H9 (cell line): ENCODE measurements at regions not wholly inside any gene's neighbourhood (a gene's known extent, or its start where the extent isn't known, plus 50 kb on each side); places are given as distances from the start of the nearest gene placed in this dataset.

ENCODE experiments used
- DNase-seq: peaks from one replicate; pipeline ENCODE4 v3.0.0-alpha.2; 2017
- H2AFZ ChIP-seq: one replicate; pipeline ENCODE4 v1.6.1; 2013; ENCODE audit warnings: mild to moderate bottlenecking, low read length, control low read depth, moderate library complexity
- H2AK5ac ChIP-seq: 2 replicates; pipeline ENCODE4 v1.6.1; 2013; ENCODE audit warnings: low read length, control low read depth, mixed read lengths; ENCODE audit not compliant: insufficient read length
- H2BK120ac ChIP-seq: one replicate; pipeline ENCODE4 v1.6.1; 2013; ENCODE audit warnings: low read depth, mild to moderate bottlenecking, low read length, control low read depth, inconsistent platforms; ENCODE audit not compliant: poor library complexity, severe bottlenecking
- H2BK12ac ChIP-seq: 2 replicates; pipeline ENCODE4 v1.6.1; 2013; ENCODE audit warnings: low read length, control low read depth, mixed read lengths, low read depth; ENCODE audit not compliant: insufficient read length
- H2BK15ac ChIP-seq: 2 replicates; pipeline ENCODE4 v1.6.1; 2013; ENCODE audit warnings: low read depth, low read length, control low read depth
- H2BK20ac ChIP-seq: one replicate; pipeline ENCODE4 v1.6.1; 2013; ENCODE audit warnings: low read depth, mild to moderate bottlenecking, low read length, control low read depth, inconsistent platforms; ENCODE audit not compliant: poor library complexity, severe bottlenecking
- H2BK5ac ChIP-seq: 2 replicates; pipeline ENCODE4 v1.6.1; 2013; ENCODE audit warnings: low read length, control low read depth, mixed read lengths; ENCODE audit not compliant: insufficient read length
- H3K14ac ChIP-seq: 2 replicates; pipeline ENCODE4 v1.6.1; 2013; ENCODE audit warnings: low read length, control low read depth; ENCODE audit not compliant: insufficient read depth
- H3K18ac ChIP-seq: 2 replicates; pipeline ENCODE4 v1.6.1; 2013; ENCODE audit warnings: low read depth, mild to moderate bottlenecking, mixed read lengths, low read length, control low read depth; ENCODE audit not compliant: insufficient read length
- H3K23ac ChIP-seq: 2 replicates; pipeline ENCODE4 v1.6.1; 2013; ENCODE audit warnings: low read length, control low read depth, mixed read lengths, low read depth; ENCODE audit not compliant: insufficient read length
- H3K23me2 ChIP-seq: 2 replicates; pipeline ENCODE4 v1.6.1; 2013; ENCODE audit warnings: low read depth, mild to moderate bottlenecking, mixed read lengths, low read length, control low read depth; ENCODE audit not compliant: insufficient read length, poor library complexity, severe bottlenecking
- H3K27ac ChIP-seq: 2 replicates; pipeline ENCODE4 v1.5.1; 2013; ENCODE audit warnings: low read length, control low read depth, mixed read lengths, low read depth; ENCODE audit not compliant: insufficient read length
- H3K27me3 ChIP-seq: 2 replicates; pipeline ENCODE4 v1.6.1; 2013; ENCODE audit warnings: low read length, control low read depth, inconsistent platforms; ENCODE audit not compliant: insufficient read depth
- H3K4ac ChIP-seq: 2 replicates; pipeline ENCODE4 v1.6.1; 2013; ENCODE audit warnings: low read depth, mild to moderate bottlenecking, control low read depth, inconsistent platforms, low read length, moderate library complexity
- H3K4me1 ChIP-seq: 2 replicates; pipeline ENCODE4 v1.6.1; 2013; ENCODE audit warnings: low read length, control low read depth, inconsistent platforms; ENCODE audit not compliant: insufficient read depth
- H3K4me2 ChIP-seq: 2 replicates; pipeline ENCODE4 v1.6.1; 2013; ENCODE audit warnings: low read length, control low read depth, mixed read lengths; ENCODE audit not compliant: insufficient read length, insufficient read depth
- H3K56ac ChIP-seq: 2 replicates; pipeline ENCODE4 v1.6.1; 2013; ENCODE audit warnings: low read depth, mild to moderate bottlenecking, mixed read lengths, low read length, control low read depth; ENCODE audit not compliant: insufficient read length
- H3K79me1 ChIP-seq: 2 replicates; pipeline ENCODE4 v1.6.1; 2013; ENCODE audit warnings: low read depth, mild to moderate bottlenecking, moderate library complexity, low read length, control low read depth, inconsistent platforms; ENCODE audit not compliant: insufficient read depth, poor library complexity, severe bottlenecking
- H3K79me2 ChIP-seq: 2 replicates; pipeline ENCODE4 v1.6.1; 2013; ENCODE audit warnings: low read length, control low read depth, inconsistent platforms; ENCODE audit not compliant: insufficient read depth
- H3K9ac ChIP-seq: 2 replicates; pipeline ENCODE4 v1.6.1; 2013; ENCODE audit warnings: low read length, control low read depth, mixed read lengths; ENCODE audit not compliant: insufficient read length; ENCODE audit errors: extremely low read depth
- H3K9me3 ChIP-seq: one replicate; pipeline ENCODE4 v1.6.1; 2013; ENCODE audit warnings: low read depth, low read length, inconsistent platforms; ENCODE audit not compliant: control insufficient read depth
- H3T11ph ChIP-seq: one replicate; pipeline ENCODE4 v1.6.1; 2013; ENCODE audit warnings: mild to moderate bottlenecking, low read length, control low read depth, inconsistent platforms
- H4K20me1 ChIP-seq: one replicate; pipeline ENCODE4 v1.6.1; 2013; ENCODE audit not compliant: control insufficient read depth, insufficient read length, insufficient read depth
- H4K5ac ChIP-seq: 2 replicates; pipeline ENCODE4 v1.6.1; 2013; ENCODE audit warnings: low read depth, mild to moderate bottlenecking, mixed read lengths, low read length, control low read depth; ENCODE audit not compliant: insufficient read length
- H4K8ac ChIP-seq: replicated peaks from 2 replicates; pipeline ENCODE4 v1.6.1; 2013; ENCODE audit warnings: low read length, control low read depth, mixed read lengths, low read depth; ENCODE audit not compliant: insufficient read length
- H4K91ac ChIP-seq: 2 replicates; pipeline ENCODE4 v1.6.1; 2013; ENCODE audit warnings: low read depth, mild to moderate bottlenecking, moderate library complexity, mixed read lengths, low read length, control low read depth; ENCODE audit not compliant: insufficient read length
- H3K27ac Mint-ChIP-seq, 3 experiments: 2 replicates in 2 of 3; 3 replicates in 1 of 3; pipeline ENCODE4 v1.8.0; 2020 to 2021; ENCODE audit warnings: mixed read lengths in 3 of 3, mild to moderate bottlenecking in 1 of 3, moderate library complexity in 1 of 3
- H3K27me3 Mint-ChIP-seq: 2 replicates; pipeline ENCODE4 v1.8.0; 2021; ENCODE audit warnings: low read depth, mild to moderate bottlenecking, moderate library complexity, mixed read lengths
- H3K36me3 Mint-ChIP-seq, 3 experiments: 2 replicates in 2 of 3; 3 replicates in 1 of 3; pipeline ENCODE4 v1.8.0; 2020 to 2021; ENCODE audit warnings: low read depth in 3 of 3, mixed read lengths in 3 of 3; ENCODE audit not compliant: insufficient read depth in 1 of 3
- H3K4me1 Mint-ChIP-seq, 2 experiments: 2 replicates each; pipeline ENCODE4 v1.8.0; 2020; ENCODE audit warnings: mixed read lengths in 2 of 2
- H3K4me3 Mint-ChIP-seq, 2 experiments: 2 replicates in 1 of 2; 3 replicates in 1 of 2; pipeline ENCODE4 v1.8.0; 2020 to 2021; ENCODE audit warnings: mild to moderate bottlenecking in 2 of 2, mixed read lengths in 2 of 2, moderate library complexity in 1 of 2
- H3K9me3 Mint-ChIP-seq, 2 experiments: 2 replicates in 1 of 2; 3 replicates in 1 of 2; pipeline ENCODE4 v1.8.0; 2020; ENCODE audit warnings: mild to moderate bottlenecking in 2 of 2, mixed read lengths in 2 of 2, moderate library complexity in 1 of 2
- WGBS: extraction: QIAGEN DNeasy Blood & Tissue Kit; methylation state at CpG from one replicate; pipeline ENCODE4 v1.1.7; 2013; ENCODE audit warnings: missing lambda C conversion rate, low lambda C conversion rate, mixed read lengths; ENCODE audit not compliant: insufficient read length; ENCODE audit errors: extremely low coverage; 5-methylcytosine and 5-hydroxymethylcytosine counted together
- TF ChIP-seq, protein P1 (sequence below): fragments of 200-600 bp; sonication (generic); conservative IDR thresholded peaks from 3 replicates; pipeline ENCODE4 v1.8.0; 2021; ENCODE audit warnings: antibody characterized with exemption, mild to moderate bottlenecking

DNA sequence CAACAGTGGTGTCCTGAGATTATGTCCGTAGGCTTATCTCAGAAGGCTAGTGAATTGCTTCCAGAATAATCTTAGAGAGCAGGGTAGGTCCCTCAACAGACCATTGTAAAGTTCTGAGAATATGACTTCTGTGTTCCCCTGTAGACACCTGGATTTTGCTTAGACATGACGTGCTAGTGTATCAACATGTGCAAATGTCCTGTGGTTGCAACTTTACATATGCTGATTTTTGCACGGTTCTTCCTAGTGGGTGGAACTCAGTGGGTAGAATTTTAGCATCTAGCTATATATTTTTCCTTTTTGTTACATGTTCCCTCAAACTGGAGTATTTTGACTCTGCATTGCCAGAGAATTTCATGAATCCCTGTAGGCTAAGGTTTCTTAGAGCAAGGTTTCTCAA is 459.2 kb downstream of the RNF144B start:
- no peaks in the 10 kb centered on the region for H3K36me3 Mint-ChIP-seq
- no peak overlapping the region for H4K8ac ChIP-seq
- no peak overlapping the region for H2BK12ac ChIP-seq
- H2BK5ac ChIP-seq, result no peak overlapping the region
- H2AFZ ChIP-seq, result no peak overlapping the region
- H4K5ac ChIP-seq, result no peak overlapping the region
- no peaks in the 10 kb centered on the region for H4K20me1 ChIP-seq
- no peak overlapping the region for H3T11ph ChIP-seq
- H3K4ac ChIP-seq, result no peak overlapping the region
- H3K79me1 ChIP-seq, result no peaks in the 10 kb centered on the region
- no peak overlapping the region for H3K27ac Mint-ChIP-seq
- H3K9ac ChIP-seq, result no peak overlapping the region
- H2AK5ac ChIP-seq, result no peak overlapping the region
- H3K4me1 Mint-ChIP-seq, result peaks cover 0 to 3% of the 10 kb centered on the region in 2 experiments; a peak in 1 of 4 replicates
- H3K9me3 ChIP-seq, result no peaks in the 10 kb centered on the region
- no peaks in the 10 kb centered on the region for H3K23me2 ChIP-seq
- no peak overlapping the region for H3K4me2 ChIP-seq
- no peak overlapping the region for H3K56ac ChIP-seq
- no CpG with 5 or more reads among the region's 3 CpGs for WGBS
- H3K27ac ChIP-seq, result no peak overlapping the region
- no peak overlapping the region for H3K23ac ChIP-seq
- no peak overlapping the region for H2BK15ac ChIP-seq
- no peak overlapping the region for H2BK20ac ChIP-seq
- H3K4me3 Mint-ChIP-seq, result no peak overlapping the region
- no peak overlapping the region for H3K14ac ChIP-seq
- TF ChIP-seq, protein P1, sequence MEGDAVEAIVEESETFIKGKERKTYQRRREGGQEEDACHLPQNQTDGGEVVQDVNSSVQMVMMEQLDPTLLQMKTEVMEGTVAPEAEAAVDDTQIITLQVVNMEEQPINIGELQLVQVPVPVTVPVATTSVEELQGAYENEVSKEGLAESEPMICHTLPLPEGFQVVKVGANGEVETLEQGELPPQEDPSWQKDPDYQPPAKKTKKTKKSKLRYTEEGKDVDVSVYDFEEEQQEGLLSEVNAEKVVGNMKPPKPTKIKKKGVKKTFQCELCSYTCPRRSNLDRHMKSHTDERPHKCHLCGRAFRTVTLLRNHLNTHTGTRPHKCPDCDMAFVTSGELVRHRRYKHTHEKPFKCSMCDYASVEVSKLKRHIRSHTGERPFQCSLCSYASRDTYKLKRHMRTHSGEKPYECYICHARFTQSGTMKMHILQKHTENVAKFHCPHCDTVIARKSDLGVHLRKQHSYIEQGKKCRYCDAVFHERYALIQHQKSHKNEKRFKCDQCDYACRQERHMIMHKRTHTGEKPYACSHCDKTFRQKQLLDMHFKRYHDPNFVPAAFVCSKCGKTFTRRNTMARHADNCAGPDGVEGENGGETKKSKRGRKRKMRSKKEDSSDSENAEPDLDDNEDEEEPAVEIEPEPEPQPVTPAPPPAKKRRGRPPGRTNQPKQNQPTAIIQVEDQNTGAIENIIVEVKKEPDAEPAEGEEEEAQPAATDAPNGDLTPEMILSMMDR, result no peak
- H3K9me3 Mint-ChIP-seq, result no peaks in the 10 kb centered on the region
- H3K18ac ChIP-seq, result no peak overlapping the region
- no peak overlapping the region for H4K91ac ChIP-seq
- no peaks in the 10 kb centered on the region for H3K27me3 Mint-ChIP-seq
- no peak for DNase-seq
- H3K79me2 ChIP-seq, result no peaks in the 10 kb centered on the region
- H3K27me3 ChIP-seq, result no peaks in the 10 kb centered on the region
- no peak overlapping the region for H2BK120ac ChIP-seq
- no peaks in the 10 kb centered on the region for H3K4me1 ChIP-seq
